Activated naive CD4-positive, alpha-beta T cell treated with anti-CD3 and anti-CD28 coated beads, Interleukin-2, amount 50 U/mL, for 16 hours (primary cell): ENCODE measurements at regions not wholly inside any gene's neighbourhood (a gene's known extent, or its start where the extent isn't known, plus 50 kb on each side); places are given as distances from the start of the nearest gene placed in this dataset.
"Not testable (repeated sequence)": the region's sequence is repeated elsewhere in the genome, so short reads cannot be mapped to it uniquely, and the experiment has no call there.

Source experiments
- DNase-seq: peaks from one replicate; pipeline ENCODE4 v3.0.0-alpha.2; 2020

DNA sequence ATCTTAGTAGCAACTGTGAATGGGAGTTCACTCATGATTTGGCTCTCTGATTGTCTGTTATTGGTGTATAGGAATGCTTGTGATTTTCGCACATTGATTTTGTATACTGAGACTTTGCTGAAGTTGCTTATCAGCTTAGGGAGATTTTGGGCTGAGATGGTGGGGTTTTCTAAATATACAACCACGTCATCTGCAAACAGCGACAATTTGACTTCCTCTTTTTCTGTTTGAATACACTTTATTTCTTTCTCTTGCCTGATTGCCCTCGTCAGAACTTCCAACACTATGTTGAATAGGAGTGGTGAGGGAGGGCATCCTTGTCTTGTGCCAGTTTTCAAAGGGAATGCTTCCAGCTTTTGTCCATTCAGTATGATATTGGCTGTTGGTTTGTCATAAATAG, 1883.1 kb upstream of the TENM3 start:
- not testable (repeated sequence) for DNase-seq

DNA sequence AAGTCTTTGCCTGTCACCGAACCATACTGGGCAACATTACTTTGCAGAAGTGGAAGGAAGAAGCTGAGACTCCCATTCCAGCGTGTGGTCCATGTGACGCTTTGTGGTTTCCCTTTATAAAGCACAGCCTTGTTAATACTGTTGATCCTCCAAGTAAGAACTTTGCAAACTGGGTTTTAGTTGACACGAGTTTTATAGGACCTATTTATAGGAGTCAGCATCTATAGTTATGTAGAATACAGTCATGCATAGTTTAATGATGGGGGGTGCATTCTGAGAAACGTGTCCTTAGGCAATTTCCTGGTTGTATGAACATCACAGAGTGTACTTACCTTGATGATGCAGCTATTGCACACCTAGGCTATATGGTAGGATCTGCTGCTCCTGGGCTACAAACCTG, 1879.4 kb upstream of the TENM3 start:
- DNase-seq, result no peak

DNA sequence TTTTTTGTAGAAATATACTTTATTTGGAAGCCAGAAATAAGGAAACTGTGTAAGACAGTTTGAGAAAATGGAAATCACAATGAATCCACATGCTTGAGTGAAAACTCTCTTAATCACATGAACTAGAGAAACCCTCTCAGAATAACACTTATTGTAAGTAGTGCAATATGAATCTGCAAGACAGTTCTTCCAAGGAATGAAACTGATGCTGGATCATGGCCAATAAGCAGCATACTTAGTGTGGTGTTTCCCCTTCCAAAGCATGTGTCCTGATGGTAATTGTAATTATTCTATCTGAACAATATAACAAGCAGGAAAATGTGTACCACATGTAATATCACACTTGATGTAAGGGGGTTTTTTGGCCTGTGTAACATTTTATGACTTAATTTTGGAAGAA, 1870.5 kb upstream of the TENM3 start:
- no peak for DNase-seq

DNA sequence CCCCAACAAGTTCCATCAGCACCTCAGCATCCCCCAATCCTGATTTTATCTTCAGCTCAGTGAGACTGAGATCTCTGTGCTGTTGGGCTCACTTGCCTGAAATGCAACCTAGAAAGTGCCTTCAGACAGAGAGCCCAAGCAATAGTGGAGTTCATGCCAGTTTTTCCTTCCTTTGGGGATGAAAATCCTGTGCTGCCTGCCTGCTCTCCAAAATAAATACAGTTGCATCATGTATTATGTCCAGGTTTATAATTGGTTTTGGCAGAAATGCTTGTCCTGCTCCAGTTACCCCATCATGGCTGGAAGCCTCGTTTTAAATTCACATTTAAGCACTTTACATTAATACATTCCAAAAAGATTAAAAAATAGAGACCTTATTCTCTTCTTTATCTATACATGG, 1865.5 kb upstream of the TENM3 start:
- DNase-seq, result no peak

DNA sequence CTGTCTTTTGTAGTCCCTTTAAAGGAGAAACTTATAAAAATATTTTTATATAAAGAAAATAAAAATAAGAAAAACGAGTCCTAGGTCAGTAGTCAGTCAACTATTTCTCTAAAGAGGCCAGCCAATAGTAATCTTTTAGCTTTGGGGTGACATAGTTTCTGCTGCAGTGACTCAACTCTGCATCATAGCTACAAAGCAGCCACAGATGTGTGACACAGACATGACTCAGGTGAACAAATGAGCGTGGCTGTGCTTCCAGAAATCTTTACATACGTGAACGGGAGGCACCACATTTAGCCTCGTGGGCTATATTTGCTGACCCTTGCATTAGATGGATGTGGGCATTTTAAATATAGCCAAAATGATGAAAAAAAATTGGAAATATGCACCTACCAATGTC, 1862.5 kb upstream of the TENM3 start:
- DNase-seq, result no peak

DNA sequence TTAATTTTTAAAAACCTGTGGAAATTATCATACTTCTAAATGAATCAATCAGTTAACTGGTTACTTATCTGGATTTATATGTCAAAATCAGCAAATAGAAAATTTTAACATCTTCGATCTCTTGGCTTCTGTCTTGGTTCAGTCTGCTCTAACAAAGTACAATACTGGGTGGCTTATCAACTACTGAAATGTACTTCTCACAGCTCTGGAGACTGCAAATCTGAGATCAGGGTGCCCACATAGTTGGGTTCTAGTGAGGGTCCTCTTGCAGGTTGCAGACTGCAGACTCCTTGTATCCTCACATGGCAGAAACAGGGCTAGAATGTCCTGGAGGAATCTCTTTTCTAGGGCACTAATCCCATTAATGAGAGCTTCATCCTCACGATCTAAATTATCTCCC, 1851.6 kb upstream of the TENM3 start:
- no peak for DNase-seq

DNA sequence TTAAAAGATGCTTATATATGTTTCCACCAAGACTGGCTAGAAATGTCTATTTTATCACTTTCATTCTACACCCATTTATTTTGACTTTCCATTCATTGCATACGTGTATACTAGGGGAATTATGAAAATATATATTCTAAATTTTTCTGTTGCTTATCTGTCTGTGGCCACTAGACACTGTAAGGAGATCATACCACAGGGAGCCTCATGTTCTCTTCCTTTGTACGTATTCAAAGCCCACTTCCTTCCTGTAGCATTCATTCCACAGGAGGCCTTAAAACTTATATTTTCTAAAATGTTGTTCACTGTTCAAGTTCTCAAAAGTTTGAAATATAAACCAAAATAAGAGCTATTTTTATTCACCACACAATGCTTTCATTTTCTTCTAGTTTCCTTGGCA, 1848.9 kb upstream of the TENM3 start:
- DNase-seq, result no peak

DNA sequence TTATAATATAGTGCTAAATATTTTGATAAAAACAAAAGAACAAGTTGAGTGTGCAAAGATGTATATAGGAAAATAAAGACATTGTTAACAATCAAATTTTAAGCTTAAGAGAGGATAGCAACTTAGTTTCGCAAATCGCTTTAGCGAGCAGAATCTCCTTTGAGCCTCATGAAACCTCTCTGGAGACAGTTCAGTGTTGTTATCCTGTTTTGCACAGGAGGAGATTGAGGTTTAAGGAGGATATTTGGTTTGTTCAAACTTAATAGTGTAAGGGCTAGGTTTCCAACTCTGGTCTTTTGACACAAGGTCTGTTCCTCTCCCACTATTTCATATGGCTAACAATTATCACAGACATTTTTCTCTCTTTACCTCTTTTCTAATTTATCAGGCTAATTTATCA, 1848.5 kb upstream of the TENM3 start:
- DNase-seq, result no peak

DNA sequence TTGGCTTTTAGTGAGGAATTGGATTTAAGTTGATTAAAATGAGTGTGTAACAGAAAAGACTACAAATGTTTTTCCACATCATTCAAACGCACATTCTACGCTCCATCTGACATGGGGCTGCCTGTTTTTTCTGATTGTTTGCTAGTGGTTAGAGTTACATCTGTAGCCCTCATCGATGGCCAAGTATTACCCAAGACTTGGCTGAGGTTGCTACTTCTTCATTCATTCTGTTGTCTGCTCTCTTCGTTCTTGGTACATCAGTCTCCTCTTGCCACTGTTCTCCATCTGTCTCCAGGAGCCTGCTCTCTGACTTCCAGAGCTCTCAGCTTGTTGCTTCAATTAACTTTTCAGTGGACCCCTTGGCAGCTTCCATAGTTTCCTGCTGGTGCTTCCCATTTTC, 1844.6 kb upstream of the TENM3 start:
- DNase-seq, result no peak

DNA sequence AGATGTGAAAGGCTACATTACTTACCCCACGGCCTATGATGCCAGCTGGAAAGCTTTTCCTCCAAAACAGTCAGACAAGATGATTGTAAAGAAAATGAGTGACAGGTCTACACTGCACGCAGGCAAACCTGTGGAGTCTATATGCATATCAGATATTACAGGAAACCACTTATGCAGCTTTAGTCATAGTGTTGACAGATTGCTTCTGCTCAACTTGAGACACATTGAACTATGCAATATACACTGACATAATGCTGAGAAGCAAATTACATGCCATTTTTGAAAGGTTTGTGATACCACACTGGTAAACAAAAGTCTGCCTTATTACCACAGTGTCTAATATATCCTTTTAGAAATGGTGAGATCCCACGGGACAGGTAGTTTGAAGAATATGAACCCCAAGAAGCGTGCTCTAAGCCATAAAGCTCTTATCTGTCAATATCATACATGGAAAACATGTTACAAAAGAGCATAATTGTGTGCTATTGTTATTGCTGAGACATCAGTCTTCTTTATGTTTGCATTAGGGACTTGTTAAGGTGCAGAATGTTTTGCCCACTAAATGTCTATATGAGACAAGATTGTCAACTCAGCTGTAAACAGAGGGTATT, 1835.8 kb upstream of the TENM3 start:
- no peak for DNase-seq

DNA sequence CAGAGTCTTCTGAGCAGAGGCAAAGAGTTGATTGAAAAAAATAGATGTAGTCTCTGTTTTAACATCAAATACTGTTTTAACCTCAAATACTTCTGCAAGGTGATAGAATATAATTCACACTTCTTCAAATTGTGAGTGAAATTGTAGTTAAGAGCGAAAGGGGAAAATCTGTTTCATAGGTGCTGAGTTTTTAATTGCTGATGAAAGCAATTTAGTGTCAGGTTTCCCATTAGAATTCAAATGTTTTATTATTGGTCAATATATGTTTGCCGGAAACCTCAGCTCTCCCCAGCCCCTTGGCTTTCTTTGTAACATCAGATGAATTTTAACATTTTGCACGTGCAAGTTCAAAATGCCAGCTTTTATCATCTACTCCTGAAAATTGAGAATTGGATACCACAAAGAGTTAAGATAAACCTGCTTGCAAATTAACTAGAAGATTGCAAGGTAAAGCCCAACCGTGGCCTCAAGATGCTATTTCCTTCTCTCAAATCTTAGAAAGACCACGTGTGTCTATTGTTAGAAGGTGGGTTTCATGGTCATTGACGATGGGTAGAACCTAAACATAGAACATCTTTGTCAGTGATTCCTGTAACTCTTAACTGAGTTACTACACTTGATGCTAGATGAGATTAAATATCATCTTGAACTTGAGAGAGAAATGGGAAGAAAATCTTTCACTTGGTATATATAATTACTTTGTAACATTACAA, 1824.2 kb upstream of the TENM3 start:
- no peak for DNase-seq

DNA sequence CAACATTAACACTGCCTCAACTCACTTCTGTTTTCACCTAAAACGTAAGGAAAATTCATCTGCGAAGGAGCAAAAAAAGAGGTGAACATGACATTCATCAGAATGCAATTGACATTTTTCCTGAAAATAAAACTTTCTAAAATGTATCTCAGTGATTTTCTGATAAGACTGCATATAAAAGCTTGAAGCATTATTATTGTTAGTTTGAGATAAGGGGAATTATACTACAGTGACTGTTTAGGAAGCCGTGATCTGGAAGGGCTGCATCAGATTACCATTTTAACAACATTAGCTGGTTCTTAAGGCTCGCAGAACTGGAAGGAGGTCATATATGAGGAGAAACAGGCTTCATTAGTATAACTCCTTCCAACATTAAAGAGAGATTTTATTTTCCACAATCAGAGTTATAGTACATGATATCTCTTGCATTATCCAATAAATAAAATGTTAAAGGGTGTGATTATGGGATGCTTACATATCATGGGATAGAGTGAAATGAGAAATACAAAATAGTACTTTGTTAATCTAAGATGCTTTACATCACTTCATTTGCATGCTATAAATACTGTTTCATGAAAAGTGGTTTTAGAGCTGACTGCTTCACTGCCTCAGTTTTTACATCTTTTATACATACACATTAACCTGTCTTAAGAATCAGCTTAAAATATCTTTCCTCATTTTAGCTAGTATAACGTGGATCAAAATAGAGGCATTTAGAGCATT, 1820.1 kb upstream of the TENM3 start:
- DNase-seq, result no peak

DNA sequence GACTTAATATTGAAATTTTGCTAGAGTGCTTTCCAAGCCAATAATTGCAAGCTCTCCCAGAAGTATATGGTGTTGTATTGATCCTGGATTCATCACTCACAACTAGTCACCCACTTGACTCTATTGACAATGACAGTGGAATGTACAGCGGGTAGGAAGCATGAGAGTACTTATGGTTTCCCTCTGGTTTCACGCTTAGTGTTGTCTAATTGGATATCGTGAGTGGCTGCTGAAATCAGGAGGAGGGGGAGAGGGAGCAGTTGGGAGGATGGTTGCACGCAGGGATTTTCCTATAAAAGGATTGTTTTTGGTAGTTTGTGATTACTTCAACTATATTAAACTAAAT, 1819.5 kb upstream of the TENM3 start:
- no peak for DNase-seq

DNA sequence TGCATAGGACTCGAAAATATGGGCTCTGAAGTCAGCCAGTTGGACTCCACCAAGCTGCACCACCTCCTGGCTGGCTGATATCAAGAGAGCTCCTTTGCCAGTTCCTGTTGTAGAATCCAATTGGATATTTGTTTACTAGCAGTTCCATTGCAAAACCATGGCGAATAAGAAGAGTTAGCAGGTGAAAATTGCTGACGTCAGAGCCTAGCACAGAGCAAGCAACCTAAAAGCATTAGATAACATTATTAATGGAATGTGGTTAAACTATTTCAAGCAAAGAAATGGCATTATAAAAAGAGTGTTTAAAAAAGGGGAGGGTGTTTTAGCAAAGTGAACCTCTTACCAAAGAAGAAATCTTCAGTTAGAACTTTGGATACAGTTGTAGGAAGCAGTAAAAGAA, 1816.3 kb upstream of the TENM3 start:
- no peak for DNase-seq

DNA sequence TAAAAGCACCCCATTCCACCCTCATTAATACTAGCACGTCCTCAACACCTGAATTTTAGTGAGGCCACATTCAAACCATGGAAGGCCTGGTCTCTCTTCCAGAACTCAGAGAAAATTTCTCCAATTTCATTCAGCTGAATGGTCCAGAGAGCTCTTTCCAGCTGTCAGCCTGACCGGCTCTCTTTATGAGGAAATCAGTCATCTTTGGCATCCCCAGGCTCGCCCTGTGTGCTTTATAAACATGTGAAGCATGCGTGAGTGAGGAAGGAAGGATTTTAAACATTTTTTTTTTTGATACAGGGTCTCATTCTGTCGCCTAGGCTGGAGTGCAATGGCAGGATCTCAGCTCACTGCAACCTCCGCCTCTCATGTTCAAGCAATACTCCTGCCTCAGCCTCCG, 1812.9 kb upstream of the TENM3 start:
- no peak for DNase-seq

DNA sequence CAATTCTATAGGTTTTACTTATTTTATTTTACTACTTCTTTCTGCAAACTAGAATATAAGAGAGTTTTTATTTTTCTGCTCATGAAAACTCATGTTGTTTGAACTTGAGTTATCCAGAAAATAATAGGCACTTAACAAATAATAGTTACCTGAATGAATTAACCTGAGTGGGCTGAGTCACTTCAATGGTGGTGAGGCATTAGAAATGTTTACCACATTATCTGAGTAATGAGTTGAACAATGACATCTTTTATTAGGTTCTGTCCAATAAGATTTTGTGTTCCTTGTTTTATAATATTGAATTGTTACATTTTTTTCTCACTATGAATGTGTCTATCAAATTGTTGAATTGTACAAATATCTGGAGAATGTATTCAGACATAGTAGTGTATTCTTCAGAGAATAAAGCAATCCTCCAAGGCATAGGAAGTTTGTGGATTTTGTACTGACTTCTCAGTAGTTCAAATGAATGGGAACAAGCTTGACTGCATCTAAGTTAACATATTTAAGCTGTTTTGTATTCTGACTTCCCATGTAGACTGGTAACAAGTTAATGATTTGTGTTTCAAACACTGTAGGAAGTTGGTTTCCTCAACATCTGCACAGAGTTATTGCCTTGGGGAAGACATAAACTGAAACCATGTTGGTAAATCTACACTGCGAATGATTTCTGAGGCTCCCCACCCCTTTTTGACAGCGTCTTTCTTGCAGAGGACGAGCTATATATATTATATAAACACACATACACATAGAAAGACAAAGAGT, 1808.9 kb upstream of the TENM3 start:
- DNase-seq, result no peak

DNA sequence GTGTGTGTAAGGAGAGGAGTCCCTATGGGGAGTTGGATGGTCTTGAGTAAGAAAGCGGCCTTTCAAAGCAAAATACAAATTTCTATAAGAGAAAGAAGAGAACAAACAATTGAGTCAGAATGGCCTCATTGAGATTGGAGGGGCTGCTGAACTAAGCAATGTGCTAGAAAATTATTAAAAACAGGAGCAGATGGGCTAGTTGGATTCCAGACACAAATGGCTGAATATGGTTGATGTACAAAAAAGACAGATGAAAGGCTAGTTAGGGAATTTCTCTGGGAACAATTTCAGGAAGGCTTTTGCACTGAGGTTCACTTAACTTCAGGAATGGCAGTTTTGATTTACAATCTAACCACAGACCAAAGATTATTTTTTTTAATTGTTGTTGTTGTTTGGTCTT, 1806.8 kb upstream of the TENM3 start:
- DNase-seq, result no peak

DNA sequence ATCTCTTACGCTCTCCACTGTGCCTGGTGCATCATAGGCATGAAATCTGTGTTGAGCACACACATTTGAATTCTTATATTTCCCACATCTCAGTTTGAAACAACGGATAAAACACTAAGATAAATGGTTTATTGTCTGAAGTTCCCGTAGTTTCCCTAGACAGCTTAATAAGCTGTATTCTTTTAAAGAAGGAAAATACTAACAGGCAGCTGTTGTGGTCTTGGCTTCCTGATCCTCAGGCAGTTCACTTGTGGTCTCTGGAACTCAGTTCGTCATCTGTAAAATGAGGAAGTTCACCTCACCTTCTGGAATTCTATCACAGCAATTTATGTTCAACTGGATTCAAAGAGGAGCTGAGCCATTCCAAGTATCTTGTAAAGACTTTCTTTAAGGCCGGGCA, 1805.6 kb upstream of the TENM3 start:
- no peak for DNase-seq

DNA sequence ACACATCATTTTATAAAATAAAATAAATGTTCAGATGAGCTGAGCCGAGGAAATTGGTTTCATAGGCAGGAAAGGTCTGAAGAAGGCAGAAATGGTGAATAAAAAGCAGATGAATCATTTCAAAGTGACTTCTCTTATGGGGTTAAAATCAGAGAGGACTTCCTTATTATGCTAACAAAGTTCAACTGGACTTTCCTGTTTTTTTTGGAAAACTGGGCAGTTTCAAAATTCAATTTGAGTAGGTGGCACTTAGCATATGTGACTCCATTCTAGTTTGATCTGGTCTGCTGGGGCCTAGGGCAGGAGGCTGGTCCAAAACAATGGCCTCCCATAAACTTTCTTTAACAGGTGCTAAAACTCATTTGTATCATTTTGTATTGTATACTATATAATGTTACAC, 1794.9 kb upstream of the TENM3 start:
- DNase-seq, result no peak

DNA sequence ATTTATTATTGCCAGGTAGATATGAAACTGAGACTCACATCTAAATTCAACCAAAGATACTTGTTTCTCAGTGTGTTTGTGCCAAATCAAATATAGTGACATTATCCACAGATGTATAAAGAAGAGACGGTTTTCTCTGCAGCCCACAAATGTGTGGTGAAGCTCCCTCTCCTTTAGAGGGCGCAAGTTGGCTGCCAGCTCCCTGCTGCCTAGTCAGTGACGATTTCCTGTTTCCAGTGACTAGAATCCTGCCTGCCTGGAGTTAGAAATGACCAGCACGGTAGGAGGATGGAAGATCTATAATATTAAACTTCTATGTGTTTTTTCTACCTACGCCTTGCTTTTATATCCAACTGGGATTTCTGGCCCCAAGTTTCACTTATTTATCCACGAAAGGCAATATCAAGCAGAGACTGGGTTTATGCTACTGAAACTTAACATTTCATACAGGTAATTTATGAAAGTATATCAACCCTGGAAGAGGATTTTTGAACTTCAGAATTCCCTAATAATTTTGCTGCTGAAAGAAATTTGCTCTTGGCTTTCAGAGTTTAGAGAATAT, 1793.7 kb upstream of the TENM3 start:
- no peak for DNase-seq

DNA sequence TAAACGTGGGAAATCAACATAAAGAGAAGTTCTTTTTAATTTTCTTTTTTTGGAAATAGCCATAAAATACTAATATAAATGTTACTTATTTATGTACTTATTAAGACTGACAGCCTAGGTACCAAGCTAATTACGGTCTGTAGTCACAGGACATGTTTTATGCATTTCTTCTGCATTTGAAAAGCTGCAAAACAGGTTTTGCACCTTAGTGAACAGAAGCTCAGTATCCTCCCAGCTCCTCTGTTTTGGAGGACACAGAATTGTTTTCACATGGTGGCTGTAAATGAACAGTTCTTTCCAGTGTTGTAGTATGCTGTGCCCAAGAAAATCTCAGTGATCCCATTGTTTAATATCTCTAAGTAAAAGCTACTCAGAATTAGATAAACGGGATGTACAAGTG, 1788.0 kb upstream of the TENM3 start:
- DNase-seq, result no peak

DNA sequence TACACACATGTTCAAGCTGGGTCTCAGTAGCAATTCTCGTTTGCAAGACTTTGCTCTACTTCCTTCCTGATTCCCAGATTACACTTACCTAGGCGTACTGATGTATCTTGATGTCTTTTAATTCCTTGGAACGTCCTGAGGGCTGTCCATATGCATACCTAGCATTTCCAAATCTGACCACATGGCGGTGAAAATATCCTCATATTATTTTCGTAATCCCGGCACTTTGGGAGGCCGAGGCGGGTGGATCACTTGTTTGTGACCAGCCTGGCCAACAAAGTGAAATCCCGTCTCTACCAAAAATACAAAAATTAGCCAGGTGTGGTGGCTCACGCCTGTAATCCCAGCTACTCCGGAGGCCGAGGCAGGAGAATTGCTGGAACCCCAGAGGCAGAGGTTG, 1786.3 kb upstream of the TENM3 start:
- no peak for DNase-seq

DNA sequence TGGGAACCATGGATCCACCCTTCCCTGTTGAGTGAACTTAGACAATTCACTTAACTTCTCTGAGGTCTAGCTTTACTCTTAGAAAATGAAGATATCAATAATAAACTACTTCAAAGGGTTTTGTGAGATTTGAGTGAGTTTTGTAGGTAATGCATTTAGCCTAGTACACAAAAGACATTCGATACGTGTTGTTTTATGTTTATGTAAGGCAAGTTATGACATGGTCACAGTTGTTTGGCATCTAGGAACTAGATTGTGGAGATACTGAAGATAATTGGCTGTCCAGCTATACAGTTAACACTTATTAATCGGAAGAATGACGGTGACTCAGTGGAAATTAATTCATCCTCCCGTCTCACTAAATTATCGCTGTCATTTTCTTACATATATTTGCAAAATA, 1781.1 kb upstream of the TENM3 start:
- DNase-seq, result no peak

DNA sequence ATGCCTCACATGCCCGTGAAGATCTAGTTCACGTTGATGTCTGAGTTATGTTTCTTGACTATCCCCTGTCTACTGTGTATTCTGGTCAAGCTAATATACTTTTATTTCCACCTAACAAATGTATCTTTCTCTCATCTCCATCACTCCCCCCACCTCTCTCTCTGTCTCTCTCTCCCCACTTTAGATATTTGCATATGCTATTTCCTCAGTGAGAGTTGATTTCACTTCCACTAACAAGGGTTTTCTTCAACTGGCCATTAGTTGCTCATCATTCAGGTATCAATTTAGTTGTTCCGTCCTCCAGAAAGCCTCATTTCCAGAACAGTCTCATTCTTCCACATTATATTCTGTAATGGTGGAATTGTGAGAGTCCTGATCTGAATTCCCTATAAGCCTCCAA, 1777.8 kb upstream of the TENM3 start:
- DNase-seq, result no peak
